H9 (cell line): ENCODE measurements at regions not wholly inside any gene's neighbourhood (a gene's known extent, or its start where the extent isn't known, plus 50 kb on each side); places are given as distances from the start of the nearest gene placed in this dataset.

ENCODE experiments used
- DNase-seq: peaks from one replicate; pipeline ENCODE4 v3.0.0-alpha.2; 2017
- H2AFZ ChIP-seq: one replicate; pipeline ENCODE4 v1.6.1; 2013; ENCODE audit warnings: mild to moderate bottlenecking, low read length, control low read depth, moderate library complexity
- H2AK5ac ChIP-seq: 2 replicates; pipeline ENCODE4 v1.6.1; 2013; ENCODE audit warnings: low read length, control low read depth, mixed read lengths; ENCODE audit not compliant: insufficient read length
- H2BK120ac ChIP-seq: one replicate; pipeline ENCODE4 v1.6.1; 2013; ENCODE audit warnings: low read depth, mild to moderate bottlenecking, low read length, control low read depth, inconsistent platforms; ENCODE audit not compliant: poor library complexity, severe bottlenecking
- H2BK12ac ChIP-seq: 2 replicates; pipeline ENCODE4 v1.6.1; 2013; ENCODE audit warnings: low read length, control low read depth, mixed read lengths, low read depth; ENCODE audit not compliant: insufficient read length
- H2BK15ac ChIP-seq: 2 replicates; pipeline ENCODE4 v1.6.1; 2013; ENCODE audit warnings: low read depth, low read length, control low read depth
- H2BK20ac ChIP-seq: one replicate; pipeline ENCODE4 v1.6.1; 2013; ENCODE audit warnings: low read depth, mild to moderate bottlenecking, low read length, control low read depth, inconsistent platforms; ENCODE audit not compliant: poor library complexity, severe bottlenecking
- H2BK5ac ChIP-seq: 2 replicates; pipeline ENCODE4 v1.6.1; 2013; ENCODE audit warnings: low read length, control low read depth, mixed read lengths; ENCODE audit not compliant: insufficient read length
- H3K14ac ChIP-seq: 2 replicates; pipeline ENCODE4 v1.6.1; 2013; ENCODE audit warnings: low read length, control low read depth; ENCODE audit not compliant: insufficient read depth
- H3K18ac ChIP-seq: 2 replicates; pipeline ENCODE4 v1.6.1; 2013; ENCODE audit warnings: low read depth, mild to moderate bottlenecking, mixed read lengths, low read length, control low read depth; ENCODE audit not compliant: insufficient read length
- H3K23ac ChIP-seq: 2 replicates; pipeline ENCODE4 v1.6.1; 2013; ENCODE audit warnings: low read length, control low read depth, mixed read lengths, low read depth; ENCODE audit not compliant: insufficient read length
- H3K23me2 ChIP-seq: 2 replicates; pipeline ENCODE4 v1.6.1; 2013; ENCODE audit warnings: low read depth, mild to moderate bottlenecking, mixed read lengths, low read length, control low read depth; ENCODE audit not compliant: insufficient read length, poor library complexity, severe bottlenecking
- H3K27ac ChIP-seq: 2 replicates; pipeline ENCODE4 v1.5.1; 2013; ENCODE audit warnings: low read length, control low read depth, mixed read lengths, low read depth; ENCODE audit not compliant: insufficient read length
- H3K27me3 ChIP-seq: 2 replicates; pipeline ENCODE4 v1.6.1; 2013; ENCODE audit warnings: low read length, control low read depth, inconsistent platforms; ENCODE audit not compliant: insufficient read depth
- H3K4ac ChIP-seq: 2 replicates; pipeline ENCODE4 v1.6.1; 2013; ENCODE audit warnings: low read depth, mild to moderate bottlenecking, control low read depth, inconsistent platforms, low read length, moderate library complexity
- H3K4me1 ChIP-seq: 2 replicates; pipeline ENCODE4 v1.6.1; 2013; ENCODE audit warnings: low read length, control low read depth, inconsistent platforms; ENCODE audit not compliant: insufficient read depth
- H3K4me2 ChIP-seq: 2 replicates; pipeline ENCODE4 v1.6.1; 2013; ENCODE audit warnings: low read length, control low read depth, mixed read lengths; ENCODE audit not compliant: insufficient read length, insufficient read depth
- H3K56ac ChIP-seq: 2 replicates; pipeline ENCODE4 v1.6.1; 2013; ENCODE audit warnings: low read depth, mild to moderate bottlenecking, mixed read lengths, low read length, control low read depth; ENCODE audit not compliant: insufficient read length
- H3K79me1 ChIP-seq: 2 replicates; pipeline ENCODE4 v1.6.1; 2013; ENCODE audit warnings: low read depth, mild to moderate bottlenecking, moderate library complexity, low read length, control low read depth, inconsistent platforms; ENCODE audit not compliant: insufficient read depth, poor library complexity, severe bottlenecking
- H3K79me2 ChIP-seq: 2 replicates; pipeline ENCODE4 v1.6.1; 2013; ENCODE audit warnings: low read length, control low read depth, inconsistent platforms; ENCODE audit not compliant: insufficient read depth
- H3K9ac ChIP-seq: 2 replicates; pipeline ENCODE4 v1.6.1; 2013; ENCODE audit warnings: low read length, control low read depth, mixed read lengths; ENCODE audit not compliant: insufficient read length; ENCODE audit errors: extremely low read depth
- H3K9me3 ChIP-seq: one replicate; pipeline ENCODE4 v1.6.1; 2013; ENCODE audit warnings: low read depth, low read length, inconsistent platforms; ENCODE audit not compliant: control insufficient read depth
- H3T11ph ChIP-seq: one replicate; pipeline ENCODE4 v1.6.1; 2013; ENCODE audit warnings: mild to moderate bottlenecking, low read length, control low read depth, inconsistent platforms
- H4K20me1 ChIP-seq: one replicate; pipeline ENCODE4 v1.6.1; 2013; ENCODE audit not compliant: control insufficient read depth, insufficient read length, insufficient read depth
- H4K5ac ChIP-seq: 2 replicates; pipeline ENCODE4 v1.6.1; 2013; ENCODE audit warnings: low read depth, mild to moderate bottlenecking, mixed read lengths, low read length, control low read depth; ENCODE audit not compliant: insufficient read length
- H4K8ac ChIP-seq: replicated peaks from 2 replicates; pipeline ENCODE4 v1.6.1; 2013; ENCODE audit warnings: low read length, control low read depth, mixed read lengths, low read depth; ENCODE audit not compliant: insufficient read length
- H4K91ac ChIP-seq: 2 replicates; pipeline ENCODE4 v1.6.1; 2013; ENCODE audit warnings: low read depth, mild to moderate bottlenecking, moderate library complexity, mixed read lengths, low read length, control low read depth; ENCODE audit not compliant: insufficient read length
- H3K27ac Mint-ChIP-seq, 3 experiments: 2 replicates in 2 of 3; 3 replicates in 1 of 3; pipeline ENCODE4 v1.8.0; 2020 to 2021; ENCODE audit warnings: mixed read lengths in 3 of 3, mild to moderate bottlenecking in 1 of 3, moderate library complexity in 1 of 3
- H3K27me3 Mint-ChIP-seq: 2 replicates; pipeline ENCODE4 v1.8.0; 2021; ENCODE audit warnings: low read depth, mild to moderate bottlenecking, moderate library complexity, mixed read lengths
- H3K36me3 Mint-ChIP-seq, 3 experiments: 2 replicates in 2 of 3; 3 replicates in 1 of 3; pipeline ENCODE4 v1.8.0; 2020 to 2021; ENCODE audit warnings: low read depth in 3 of 3, mixed read lengths in 3 of 3; ENCODE audit not compliant: insufficient read depth in 1 of 3
- H3K4me1 Mint-ChIP-seq, 2 experiments: 2 replicates each; pipeline ENCODE4 v1.8.0; 2020; ENCODE audit warnings: mixed read lengths in 2 of 2
- H3K4me3 Mint-ChIP-seq, 2 experiments: 2 replicates in 1 of 2; 3 replicates in 1 of 2; pipeline ENCODE4 v1.8.0; 2020 to 2021; ENCODE audit warnings: mild to moderate bottlenecking in 2 of 2, mixed read lengths in 2 of 2, moderate library complexity in 1 of 2
- H3K9me3 Mint-ChIP-seq, 2 experiments: 2 replicates in 1 of 2; 3 replicates in 1 of 2; pipeline ENCODE4 v1.8.0; 2020; ENCODE audit warnings: mild to moderate bottlenecking in 2 of 2, mixed read lengths in 2 of 2, moderate library complexity in 1 of 2
- CTCF ChIP-seq: fragments of 200-600 bp; sonication (generic); conservative IDR thresholded peaks from 3 replicates; pipeline ENCODE4 v1.8.0; 2021; ENCODE audit warnings: antibody characterized with exemption, mild to moderate bottlenecking
- WGBS: extraction: QIAGEN DNeasy Blood & Tissue Kit; methylation state at CpG from one replicate; pipeline ENCODE4 v1.1.7; 2013; ENCODE audit warnings: missing lambda C conversion rate, low lambda C conversion rate, mixed read lengths; ENCODE audit not compliant: insufficient read length; ENCODE audit errors: extremely low coverage; 5-methylcytosine and 5-hydroxymethylcytosine counted together

- H3K36me3 Mint-ChIP-seq: no peaks in the 10 kb centered on the region
- Histone ChIP-seq H3K79me2 (no peaks in the 10 kb centered on the region), H3K23ac (no peak overlapping the region), H2AFZ (no peak overlapping the region), H3K18ac (no peak overlapping the region), H3K27me3 (no peaks in the 10 kb centered on the region), H3K23me2 (no peaks in the 10 kb centered on the region), H2BK15ac (no peak overlapping the region), H2BK5ac (no peak overlapping the region), H3K4me2 (no peak overlapping the region), H4K20me1 (no peaks in the 10 kb centered on the region), H3K27ac (no peak overlapping the region), H2BK12ac (no peak overlapping the region), H3K79me1 (no peaks in the 10 kb centered on the region), H3K9me3 (no peaks in the 10 kb centered on the region), H4K91ac (no peak overlapping the region), H3K4me1 (no peaks in the 10 kb centered on the region), H4K5ac (no peak overlapping the region), H3K4ac (no peak overlapping the region), H3K9ac (no peak overlapping the region), H2BK120ac (no peak overlapping the region), H3K14ac (no peak overlapping the region), H2AK5ac (no peak overlapping the region), H3K56ac (no peak overlapping the region), H2BK20ac (no peak overlapping the region), H3T11ph (no peak overlapping the region), H4K8ac (no peak overlapping the region)
- no peak overlapping the region for H3K4me3 Mint-ChIP-seq
- no peaks in the 10 kb centered on the region for H3K9me3 Mint-ChIP-seq
- peaks cover 17 to 18% of the 10 kb centered on the region in 2 experiments for H3K4me1 Mint-ChIP-seq
- DNase-seq: no peak
- H3K27me3 Mint-ChIP-seq: no peaks in the 10 kb centered on the region
- TF ChIP-seq CTCF: no peak
- no CpG with 5 or more reads among the region's 3 CpGs for WGBS
- H3K27ac Mint-ChIP-seq: no peak overlapping the region
Observed at GRCh38 chr5:120251898-120252297, 212.2 kb upstream of the PRR16 start.
